22Rv1 (cell line): ENCODE measurements at regions not wholly inside any gene's neighbourhood (a gene's known extent, or its start where the extent isn't known, plus 50 kb on each side); places are given as distances from the start of the nearest gene placed in this dataset.

ENCODE experiments used
- ZFX ChIP-seq: fragments of 450-650 bp; IDR thresholded peaks from 2 replicates; pipeline ENCODE4 v1.6.1; 2017; ENCODE audit warnings: antibody characterized with exemption, borderline replicate concordance
- TF ChIP-seq, protein P1 (sequence below): fragments of 450-650 bp; IDR thresholded peaks from 2 replicates; pipeline ENCODE4 v1.5.1; 2017; ENCODE audit warnings: mild to moderate bottlenecking

DNA sequence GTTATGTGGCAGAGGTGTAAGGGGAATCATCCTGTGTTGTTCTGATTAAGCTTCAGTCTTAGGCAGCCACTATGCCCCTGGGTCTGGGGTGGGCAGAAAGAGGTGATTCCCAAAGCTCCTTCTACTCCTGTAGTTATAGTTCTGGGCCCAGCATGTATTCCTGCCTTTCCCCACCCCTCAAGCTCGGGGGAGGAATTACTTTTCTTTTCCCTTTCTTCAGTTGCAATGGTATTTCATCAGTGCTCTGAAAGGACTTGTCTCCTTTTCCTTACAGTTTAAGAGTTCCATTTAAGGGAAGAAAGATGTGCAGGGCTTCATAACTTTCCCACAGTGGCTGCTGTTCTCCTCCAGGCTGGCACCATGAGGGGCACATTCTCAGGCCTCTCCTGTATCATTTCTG lies 94.2 kb downstream of the MTPAP start:
- TF ChIP-seq, protein P1, sequence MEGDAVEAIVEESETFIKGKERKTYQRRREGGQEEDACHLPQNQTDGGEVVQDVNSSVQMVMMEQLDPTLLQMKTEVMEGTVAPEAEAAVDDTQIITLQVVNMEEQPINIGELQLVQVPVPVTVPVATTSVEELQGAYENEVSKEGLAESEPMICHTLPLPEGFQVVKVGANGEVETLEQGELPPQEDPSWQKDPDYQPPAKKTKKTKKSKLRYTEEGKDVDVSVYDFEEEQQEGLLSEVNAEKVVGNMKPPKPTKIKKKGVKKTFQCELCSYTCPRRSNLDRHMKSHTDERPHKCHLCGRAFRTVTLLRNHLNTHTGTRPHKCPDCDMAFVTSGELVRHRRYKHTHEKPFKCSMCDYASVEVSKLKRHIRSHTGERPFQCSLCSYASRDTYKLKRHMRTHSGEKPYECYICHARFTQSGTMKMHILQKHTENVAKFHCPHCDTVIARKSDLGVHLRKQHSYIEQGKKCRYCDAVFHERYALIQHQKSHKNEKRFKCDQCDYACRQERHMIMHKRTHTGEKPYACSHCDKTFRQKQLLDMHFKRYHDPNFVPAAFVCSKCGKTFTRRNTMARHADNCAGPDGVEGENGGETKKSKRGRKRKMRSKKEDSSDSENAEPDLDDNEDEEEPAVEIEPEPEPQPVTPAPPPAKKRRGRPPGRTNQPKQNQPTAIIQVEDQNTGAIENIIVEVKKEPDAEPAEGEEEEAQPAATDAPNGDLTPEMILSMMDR, result no peak
- TF ChIP-seq ZFX, result no peak
